GM18498 (cell line): ENCODE measurements at regions not wholly inside any gene's neighbourhood (a gene's known extent, or its start where the extent isn't known, plus 50 kb on each side); places are given as distances from the start of the nearest gene placed in this dataset.
"Not testable (repeated sequence)": the region's sequence is repeated elsewhere in the genome, so short reads cannot be mapped to it uniquely, and the experiment has no call there.

Experiments used
- ATAC-seq: cut with Tn5 transposase; IDR thresholded peaks from one replicate; pipeline ENCODE4 v1.9.1; 2021; ENCODE audit warnings: mild to moderate bottlenecking, moderate library complexity; ENCODE audit not compliant: unreplicated experiment

- ATAC-seq: no peak
These were observed 77.0 kb downstream of the CCDC71L start for GRCh38 chr7:106583706-106584690.

GRCh38 chr7:106583100-106583499 is 77.9 kb downstream of the CCDC71L start:
- no peak for ATAC-seq

- ATAC-seq: no peak
These were observed 78.6 kb downstream of the CCDC71L start for GRCh38 chr7:106582365-106582764.

- not testable (repeated sequence) for ATAC-seq
These were observed 81.9 kb downstream of the CCDC71L start for GRCh38 chr7:106579086-106579485.

GRCh38 chr7:106575138-106575823 is 85.7 kb downstream of the CCDC71L start:
- ATAC-seq: no peak

- ATAC-seq: no peak
These were observed 87.2 kb downstream of the CCDC71L start for GRCh38 chr7:106573738-106574137.

GRCh38 chr7:106573125-106573663 is 87.8 kb downstream of the CCDC71L start:
- ATAC-seq: no peak

- ATAC-seq: no peak
These were observed 88.4 kb downstream of the CCDC71L start for GRCh38 chr7:106572394-106573124.

GRCh38 chr7:106571563-106571962 is 89.4 kb downstream of the CCDC71L start:
- no peak for ATAC-seq

- no peak for ATAC-seq
These were observed 90.0 kb downstream of the CCDC71L start for GRCh38 chr7:106570948-106571418.

GRCh38 chr7:106570146-106570545 is 90.8 kb downstream of the CCDC71L start:
- ATAC-seq: no peak

GRCh38 chr7:106569500-106569929 is 91.4 kb downstream of the CCDC71L start:
- no peak for ATAC-seq

GRCh38 chr7:106568680-106569499 is 92.1 kb downstream of the CCDC71L start:
- no peak for ATAC-seq

GRCh38 chr7:106568002-106568679 is 92.8 kb downstream of the CCDC71L start:
- no peak for ATAC-seq

GRCh38 chr7:106567204-106568001 is 93.6 kb downstream of the CCDC71L start:
- not testable (repeated sequence) for ATAC-seq

GRCh38 chr7:106566672-106567071 is 94.3 kb downstream of the CCDC71L start:
- ATAC-seq: no peak

GRCh38 chr7:106566196-106566595 is 94.8 kb downstream of the CCDC71L start:
- no peak for ATAC-seq

- no peak for ATAC-seq
These were observed 95.5 kb downstream of the CCDC71L start for GRCh38 chr7:106565428-106565827.
